ENCODE measurements at regions not wholly inside any gene's neighbourhood (a gene's known extent, or its start where the extent isn't known, plus 50 kb on each side); places are given as distances from the start of the nearest gene placed in this dataset.

DNA sequence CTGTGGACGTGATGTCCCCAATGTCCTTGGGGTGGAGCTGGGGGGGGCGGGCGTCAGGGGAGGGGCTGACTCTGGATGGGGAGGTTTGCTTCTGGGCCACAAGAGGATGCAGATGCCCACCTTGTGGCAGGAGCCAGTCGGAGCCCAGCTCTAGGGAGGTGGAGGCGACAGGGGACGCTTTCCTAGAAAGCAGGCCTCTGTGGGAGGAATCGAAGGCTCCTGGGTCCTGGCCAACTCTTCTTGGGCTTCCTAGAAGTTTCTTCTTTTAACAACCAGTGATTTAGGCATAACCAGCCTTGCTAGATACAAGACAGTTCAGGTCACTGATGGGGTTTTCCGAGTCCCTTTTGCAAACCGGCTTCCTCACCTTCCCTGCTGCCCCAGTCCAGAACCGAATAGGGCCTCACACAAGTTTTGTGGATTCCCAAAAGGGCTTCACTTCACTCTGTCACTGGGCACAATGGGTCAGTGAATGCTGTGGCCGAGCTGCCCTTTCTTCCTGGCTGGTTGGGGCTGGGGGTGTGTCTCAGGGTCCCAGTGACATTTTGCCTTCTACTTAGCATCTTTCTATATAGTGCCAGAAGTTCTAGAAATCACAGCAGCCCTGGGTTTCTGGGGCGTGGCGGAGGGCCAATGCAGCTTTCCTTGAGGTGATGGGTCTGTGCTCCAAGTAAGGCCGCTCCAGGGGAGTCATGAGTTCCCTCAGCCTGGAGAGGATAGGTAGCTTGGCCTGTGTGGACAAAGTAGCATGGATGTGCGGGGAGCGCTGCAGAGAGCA lies 78.4 kb upstream of the FOXP4 start:
- Histone ChIP-seq H3K9ac (ENCODE audit: low read depth, low read length, poor library complexity) (no peak overlapping the region), H2AK5ac (ENCODE audit: low read depth, low read length) (peak overlapping the region; percentile 92), H4K8ac (ENCODE audit: low read depth, low read length) (no peak overlapping the region), H3K14ac (ENCODE audit: low read length) (peak overlapping the region; percentile 49), H3K4ac (ENCODE audit: low read length) (peak overlapping the region; percentile 43), H3K4me2 (ENCODE audit: insufficient read depth, low read length, poor library complexity, severe bottlenecking) (no peak overlapping the region), H3K4me3 (ENCODE audit: low read length in 2 of 2) (no peak overlapping the region), H2AFZ (ENCODE audit: low read length) (no peak overlapping the region), H2BK12ac (ENCODE audit: low read length) (peak overlapping the region; percentile 51), H3K9me3 (replicated peaks in 1 of 2; ENCODE audit: control insufficient read depth in 2 of 2, insufficient read depth in 1 of 2, low read depth in 1 of 2, low read length in 2 of 2) (no peaks in the 10 kb centered on the region), H3K27me3 (ENCODE audit: control insufficient read depth in 3 of 3, insufficient read depth in 3 of 3, low read depth in 1 of 3, low read length in 3 of 3) (peaks cover 5 to 85% (median 26%) of the 10 kb centered on the region in 3 experiments), H3K23ac (ENCODE audit: low read depth, low read length, poor library complexity) (peak overlapping the region; percentile 75), H3K36me3 (replicated peaks in 1 of 2; ENCODE audit: control insufficient read depth in 2 of 2, insufficient read depth in 2 of 2, low read length in 2 of 2) (no peaks in the 10 kb centered on the region), H2BK120ac (ENCODE audit: low read depth, low read length) (peak overlapping the region; percentile 35), H3K18ac (ENCODE audit: low read length) (peak overlapping the region; percentile 31), H3K27ac (replicated peaks; ENCODE audit: low read length) (no peak overlapping the region), H2BK15ac (ENCODE audit: low read length) (peak overlapping the region; percentile 97), H4K91ac (ENCODE audit: low read depth, low read length, poor library complexity) (no peak overlapping the region), H3K4me1 (ENCODE audit: control insufficient read depth in 2 of 2, insufficient read depth in 1 of 2, low read depth in 1 of 2, low read length in 2 of 2) (peaks cover 16 to 37% of the 10 kb centered on the region in 2 donors), H3K79me1 (ENCODE audit: low read depth, low read length) (no peaks in the 10 kb centered on the region), H2BK5ac (ENCODE audit: low read length) (no peak overlapping the region)
- no CpG with 5 or more reads among the region's 16 CpGs for WGBS, 2 donors (ENCODE audit: extremely low coverage in 2 of 2, insufficient read length in 2 of 2, insufficient replicate concordance in 1 of 2)
- DNase-seq (ENCODE audit: low spot score): no peak

DNA sequence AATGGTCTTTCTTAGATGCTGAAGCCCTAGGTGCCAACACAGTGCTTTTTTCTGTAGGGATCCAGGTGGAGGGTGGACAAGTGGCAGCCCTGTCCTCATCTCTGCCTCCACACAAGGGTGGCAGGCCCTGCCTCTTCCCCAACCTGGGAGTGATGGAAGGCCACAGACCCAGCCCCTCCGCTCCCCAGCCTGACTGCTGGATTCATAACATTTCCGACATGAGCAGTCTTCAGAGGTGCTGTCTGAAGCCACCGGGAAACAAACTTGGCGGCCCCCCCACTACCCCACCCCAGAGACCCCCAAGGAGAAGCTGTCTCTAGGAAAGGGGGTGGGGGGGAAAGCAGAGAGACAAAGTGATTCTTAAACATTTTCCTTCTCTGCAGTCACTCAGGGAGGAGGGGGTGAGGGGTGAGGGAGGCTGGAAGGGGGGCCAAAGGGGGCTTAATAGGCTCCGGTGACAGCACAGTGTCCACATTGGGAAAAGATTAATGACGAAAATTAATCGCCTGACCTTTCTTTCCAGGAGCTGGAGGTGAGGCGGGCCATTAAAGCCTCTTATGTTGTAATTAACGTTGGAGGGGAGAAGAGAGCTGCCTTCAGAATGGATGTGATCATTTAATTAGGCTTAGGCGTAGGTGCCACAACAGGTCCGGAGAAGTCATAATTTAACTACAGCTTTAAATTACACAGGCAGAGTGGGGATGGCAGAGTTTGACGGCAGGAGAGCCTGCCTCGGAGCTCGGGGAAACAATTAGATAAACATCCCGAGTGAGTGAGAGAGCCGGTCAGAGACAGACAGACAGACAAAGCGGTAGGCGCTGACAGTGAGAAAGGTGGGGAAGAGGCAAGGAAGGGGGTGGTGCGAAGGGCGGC lies 76.8 kb upstream of the FOXP4 start:
- no peak overlapping the region for H3K27ac ChIP-seq (replicated peaks; ENCODE audit: low read length)
- no peak for DNase-seq (ENCODE audit: low spot score)
- H2AK5ac ChIP-seq (ENCODE audit: low read depth, low read length): peak overlapping the region; percentile 82
- peak overlapping the region; percentile 75 for H3K23ac ChIP-seq (ENCODE audit: low read depth, low read length, poor library complexity)
- no peak overlapping the region for H3K4ac ChIP-seq (ENCODE audit: low read length)
- H3K27me3 ChIP-seq (ENCODE audit: control insufficient read depth in 3 of 3, insufficient read depth in 3 of 3, low read depth in 1 of 3, low read length in 3 of 3): peaks cover 5 to 86% (median 26%) of the 10 kb centered on the region in 3 experiments
- H2BK12ac ChIP-seq (ENCODE audit: low read length): no peak overlapping the region
- peak overlapping the region in 1 of 2 donors; percentile 71 for H3K4me3 ChIP-seq (ENCODE audit: low read length in 2 of 2)
- H3K79me1 ChIP-seq (ENCODE audit: low read depth, low read length): no peaks in the 10 kb centered on the region
- no peak overlapping the region for H3K14ac ChIP-seq (ENCODE audit: low read length)
- no peak overlapping the region for H2BK5ac ChIP-seq (ENCODE audit: low read length)
- no peak overlapping the region for H2BK120ac ChIP-seq (ENCODE audit: low read depth, low read length)
- peaks cover 19 to 45% of the 10 kb centered on the region in 2 donors for H3K4me1 ChIP-seq (ENCODE audit: control insufficient read depth in 2 of 2, insufficient read depth in 1 of 2, low read depth in 1 of 2, low read length in 2 of 2)
- no peak overlapping the region for H4K8ac ChIP-seq (ENCODE audit: low read depth, low read length)
- H2BK15ac ChIP-seq (ENCODE audit: low read length): peak overlapping the region; percentile 8
- no peak overlapping the region for H4K91ac ChIP-seq (ENCODE audit: low read depth, low read length, poor library complexity)
- peak overlapping the region; percentile 72 for H3K9ac ChIP-seq (ENCODE audit: low read depth, low read length, poor library complexity)
- no peaks in the 10 kb centered on the region for H3K36me3 ChIP-seq (replicated peaks in 1 of 2; ENCODE audit: control insufficient read depth in 2 of 2, insufficient read depth in 2 of 2, low read length in 2 of 2)
- WGBS, 2 donors (ENCODE audit: extremely low coverage in 2 of 2, insufficient read length in 2 of 2, insufficient replicate concordance in 1 of 2): no CpG with 5 or more reads among the region's 20 CpGs
- H3K18ac ChIP-seq (ENCODE audit: low read length): peak overlapping the region; percentile 96
- peak overlapping the region; percentile 47 for H3K4me2 ChIP-seq (ENCODE audit: insufficient read depth, low read length, poor library complexity, severe bottlenecking)
- peak overlapping the region; percentile 55 for H2AFZ ChIP-seq (ENCODE audit: low read length)
- H3K9me3 ChIP-seq (replicated peaks in 1 of 2; ENCODE audit: control insufficient read depth in 2 of 2, insufficient read depth in 1 of 2, low read depth in 1 of 2, low read length in 2 of 2): no peaks in the 10 kb centered on the region

DNA sequence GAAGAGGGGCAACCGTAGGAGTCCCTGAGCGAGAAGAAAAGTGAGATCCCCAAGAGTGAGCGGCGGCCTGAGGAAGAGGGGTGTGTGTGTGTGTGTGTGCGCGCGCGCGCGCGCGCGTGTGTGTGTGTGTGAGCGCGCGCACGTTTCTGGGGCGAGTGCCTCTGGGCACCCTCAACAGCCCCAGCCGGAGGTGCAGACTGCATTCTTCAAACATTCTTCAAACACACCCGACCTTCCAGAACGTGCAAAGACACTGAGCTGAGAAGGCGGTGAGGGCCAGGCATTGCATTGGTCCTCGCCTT lies 76.2 kb upstream of the FOXP4 start:
- DNase-seq (ENCODE audit: low spot score): no peak
- Histone ChIP-seq H3K4me2 (ENCODE audit: insufficient read depth, low read length, poor library complexity, severe bottlenecking) (peak overlapping the region; percentile 47), H3K18ac (ENCODE audit: low read length) (peak overlapping the region; percentile 94), H3K27ac (replicated peaks; ENCODE audit: low read length) (no peak overlapping the region), H4K8ac (ENCODE audit: low read depth, low read length) (no peak overlapping the region), H3K14ac (ENCODE audit: low read length) (no peak overlapping the region), H2BK12ac (ENCODE audit: low read length) (no peak overlapping the region), H3K9me3 (replicated peaks in 1 of 2; ENCODE audit: control insufficient read depth in 2 of 2, insufficient read depth in 1 of 2, low read depth in 1 of 2, low read length in 2 of 2) (no peaks in the 10 kb centered on the region), H2BK5ac (ENCODE audit: low read length) (peak overlapping the region; percentile 72), H3K9ac (ENCODE audit: low read depth, low read length, poor library complexity) (peak overlapping the region; percentile 72), H3K79me1 (ENCODE audit: low read depth, low read length) (no peaks in the 10 kb centered on the region), H3K36me3 (replicated peaks in 1 of 2; ENCODE audit: control insufficient read depth in 2 of 2, insufficient read depth in 2 of 2, low read length in 2 of 2) (no peaks in the 10 kb centered on the region), H3K4me3 (ENCODE audit: low read length in 2 of 2) (peak overlapping the region in 1 of 2 donors; percentile 71), H2AFZ (ENCODE audit: low read length) (peak overlapping the region; percentile 55), H3K27me3 (ENCODE audit: control insufficient read depth in 3 of 3, insufficient read depth in 3 of 3, low read depth in 1 of 3, low read length in 3 of 3) (peaks cover 5 to 92% (median 26%) of the 10 kb centered on the region in 3 experiments), H3K23ac (ENCODE audit: low read depth, low read length, poor library complexity) (peak overlapping the region; percentile 51), H3K4ac (ENCODE audit: low read length) (no peak overlapping the region), H2AK5ac (ENCODE audit: low read depth, low read length) (peak overlapping the region; percentile 84), H2BK15ac (ENCODE audit: low read length) (peak overlapping the region; percentile 95), H2BK120ac (ENCODE audit: low read depth, low read length) (peak overlapping the region; percentile 76), H4K91ac (ENCODE audit: low read depth, low read length, poor library complexity) (no peak overlapping the region), H3K4me1 (ENCODE audit: control insufficient read depth in 2 of 2, insufficient read depth in 1 of 2, low read depth in 1 of 2, low read length in 2 of 2) (peaks cover 19 to 45% of the 10 kb centered on the region in 2 donors)
- no CpG with 5 or more reads among the region's 23 CpGs for WGBS, 2 donors (ENCODE audit: extremely low coverage in 2 of 2, insufficient read length in 2 of 2, insufficient replicate concordance in 1 of 2)

Data from neuronal stem cell (in vitro differentiated cells).